HUES6 (cell line): ENCODE measurements at regions not wholly inside any gene's neighbourhood (a gene's known extent, or its start where the extent isn't known, plus 50 kb on each side); places are given as distances from the start of the nearest gene placed in this dataset.

Experiments used
- H3K27ac ChIP-seq: 2 replicates; pipeline ENCODE4 v1.7.0; 2013; ENCODE audit warnings: low read depth, mild to moderate bottlenecking, low read length, inconsistent platforms
- H3K27me3 ChIP-seq: 2 replicates; pipeline ENCODE4 v1.6.1; 2013; ENCODE audit warnings: low read length; ENCODE audit not compliant: control insufficient read depth, insufficient read depth
- H3K36me3 ChIP-seq: 2 replicates; pipeline ENCODE4 v1.6.1; 2013; ENCODE audit warnings: low read length; ENCODE audit not compliant: control insufficient read depth, insufficient read depth
- H3K4me1 ChIP-seq: 2 replicates; pipeline ENCODE4 v1.6.1; 2013; ENCODE audit warnings: low read length; ENCODE audit not compliant: control insufficient read depth, insufficient read depth
- H3K4me3 ChIP-seq: 2 replicates; pipeline ENCODE4 v1.5.1; 2013; ENCODE audit warnings: low read depth, low read length
- H3K9ac ChIP-seq: one replicate; pipeline ENCODE4 v1.6.1; 2013; ENCODE audit warnings: mild to moderate bottlenecking, low read length
- H3K9me3 ChIP-seq: 2 replicates; pipeline ENCODE4 v1.6.1; 2013; ENCODE audit warnings: low read depth, low read length; ENCODE audit not compliant: control insufficient read depth, insufficient read depth

- Histone ChIP-seq H3K27me3 (no peaks in the 10 kb centered on the region), H3K27ac (no peak overlapping the region), H3K4me3 (no peak overlapping the region), H3K36me3 (no peaks in the 10 kb centered on the region), H3K9ac (no peak overlapping the region), H3K4me1 (0 out of 2 replicates have a peak, but pooled peaks cover under 1% of the 10 kb centered on the region), H3K9me3 (no peaks in the 10 kb centered on the region)
Observed at GRCh38 chr3:55160241-55160983, 232.6 kb upstream of the LRTM1 start.

GRCh38 chr3:55159711-55160110, 231.9 kb upstream of the LRTM1 start:
- Histone ChIP-seq H3K4me3 (no peak overlapping the region), H3K4me1 (no peaks in the 10 kb centered on the region), H3K9me3 (no peaks in the 10 kb centered on the region), H3K27ac (no peak overlapping the region), H3K36me3 (no peaks in the 10 kb centered on the region), H3K27me3 (no peaks in the 10 kb centered on the region), H3K9ac (no peak overlapping the region)

- no peaks in the 10 kb centered on the region for H3K4me1 ChIP-seq
- no peaks in the 10 kb centered on the region for H3K36me3 ChIP-seq
- H3K9ac ChIP-seq = no peak overlapping the region
- H3K9me3 ChIP-seq = no peaks in the 10 kb centered on the region
- no peaks in the 10 kb centered on the region for H3K27me3 ChIP-seq
- no peak overlapping the region for H3K27ac ChIP-seq
- no peak overlapping the region for H3K4me3 ChIP-seq
Observed at GRCh38 chr3:55159016-55159415, 231.2 kb upstream of the LRTM1 start.

- Histone ChIP-seq H3K9ac (no peak overlapping the region), H3K27me3 (no peaks in the 10 kb centered on the region), H3K27ac (no peak overlapping the region), H3K9me3 (no peaks in the 10 kb centered on the region), H3K36me3 (no peaks in the 10 kb centered on the region), H3K4me1 (no peaks in the 10 kb centered on the region), H3K4me3 (no peak overlapping the region)
Observed at GRCh38 chr3:55158345-55158744, 230.5 kb upstream of the LRTM1 start.

- H3K36me3 ChIP-seq = no peaks in the 10 kb centered on the region
- no peak overlapping the region for H3K27ac ChIP-seq
- no peaks in the 10 kb centered on the region for H3K27me3 ChIP-seq
- no peak overlapping the region for H3K9ac ChIP-seq
- H3K9me3 ChIP-seq = no peaks in the 10 kb centered on the region
- no peaks in the 10 kb centered on the region for H3K4me1 ChIP-seq
- no peak overlapping the region for H3K4me3 ChIP-seq
Observed at GRCh38 chr3:55157731-55158130, 229.9 kb upstream of the LRTM1 start.

- H3K27ac ChIP-seq = no peak overlapping the region
- no peaks in the 10 kb centered on the region for H3K27me3 ChIP-seq
- H3K4me3 ChIP-seq = no peak overlapping the region
- no peaks in the 10 kb centered on the region for H3K9me3 ChIP-seq
- no peak overlapping the region for H3K9ac ChIP-seq
- H3K36me3 ChIP-seq = no peaks in the 10 kb centered on the region
- H3K4me1 ChIP-seq = no peaks in the 10 kb centered on the region
Observed at GRCh38 chr3:55156851-55157650, 229.2 kb upstream of the LRTM1 start.

- no peaks in the 10 kb centered on the region for H3K36me3 ChIP-seq
- H3K27ac ChIP-seq = no peak overlapping the region
- no peak overlapping the region for H3K4me3 ChIP-seq
- H3K4me1 ChIP-seq = no peaks in the 10 kb centered on the region
- H3K9ac ChIP-seq = no peak overlapping the region
- H3K9me3 ChIP-seq = no peaks in the 10 kb centered on the region
- no peaks in the 10 kb centered on the region; the same call in 1 of the 2 replicates for H3K27me3 ChIP-seq
Observed at GRCh38 chr3:55147856-55148720, 220.2 kb upstream of the LRTM1 start.

- Histone ChIP-seq H3K27me3 (no peaks in the 10 kb centered on the region; the same call in 1 of the 2 replicates), H3K4me3 (no peak overlapping the region), H3K9me3 (no peaks in the 10 kb centered on the region), H3K4me1 (no peaks in the 10 kb centered on the region), H3K36me3 (no peaks in the 10 kb centered on the region), H3K27ac (no peak overlapping the region), H3K9ac (no peak overlapping the region)
Observed at GRCh38 chr3:55147406-55147805, 219.5 kb upstream of the LRTM1 start.

- no peaks in the 10 kb centered on the region for H3K4me1 ChIP-seq
- H3K4me3 ChIP-seq = no peak overlapping the region
- no peaks in the 10 kb centered on the region; the same call in 1 of the 2 replicates for H3K27me3 ChIP-seq
- H3K9me3 ChIP-seq = no peaks in the 10 kb centered on the region
- no peak overlapping the region for H3K27ac ChIP-seq
- no peaks in the 10 kb centered on the region for H3K36me3 ChIP-seq
- H3K9ac ChIP-seq = no peak overlapping the region
Observed at GRCh38 chr3:55146216-55146615, 218.4 kb upstream of the LRTM1 start.

- Histone ChIP-seq H3K4me3 (no peak overlapping the region), H3K27me3 (no peaks in the 10 kb centered on the region; the same call in 1 of the 2 replicates), H3K4me1 (no peaks in the 10 kb centered on the region), H3K27ac (no peak overlapping the region), H3K9me3 (no peaks in the 10 kb centered on the region), H3K9ac (no peak overlapping the region), H3K36me3 (no peaks in the 10 kb centered on the region)
Observed at GRCh38 chr3:55144015-55144673, 216.3 kb upstream of the LRTM1 start.
